Osteocyte (in vitro differentiated cells): ENCODE measurements at regions not wholly inside any gene's neighbourhood (a gene's known extent, or its start where the extent isn't known, plus 50 kb on each side); places are given as distances from the start of the nearest gene placed in this dataset.

Source experiments
- DNase-seq: peaks from one replicate; pipeline ENCODE4 v3.0.0; 2021; ENCODE audit warnings: mixed read lengths; ENCODE audit not compliant: unreplicated experiment; ENCODE audit errors: extremely low spot score
- H3K27ac Mint-ChIP-seq: one replicate; pipeline ENCODE4 v1.8.0; 2021; ENCODE audit warnings: mild to moderate bottlenecking, mixed read lengths; ENCODE audit not compliant: unreplicated experiment
- H3K27me3 Mint-ChIP-seq: one replicate; pipeline ENCODE4 v1.8.0; 2021; ENCODE audit warnings: mixed read lengths; ENCODE audit not compliant: unreplicated experiment
- H3K36me3 Mint-ChIP-seq: one replicate; pipeline ENCODE4 v1.8.0; 2021; ENCODE audit warnings: mixed read lengths; ENCODE audit not compliant: unreplicated experiment
- H3K4me1 Mint-ChIP-seq: one replicate; pipeline ENCODE4 v1.8.0; 2021; ENCODE audit warnings: mixed read lengths; ENCODE audit not compliant: unreplicated experiment
- H3K4me3 Mint-ChIP-seq: one replicate; pipeline ENCODE4 v1.8.0; 2021; ENCODE audit warnings: mild to moderate bottlenecking, moderate library complexity, mixed read lengths; ENCODE audit not compliant: unreplicated experiment
- H3K9me3 Mint-ChIP-seq: one replicate; pipeline ENCODE4 v1.8.0; 2021; ENCODE audit warnings: mixed read lengths; ENCODE audit not compliant: unreplicated experiment
- TF ChIP-seq, protein P1 (sequence below): fragments of 200-600 bp; sonication (generic); IDR thresholded peaks from 2 replicates; pipeline ENCODE4 v1.5.0; 2021; ENCODE audit warnings: antibody characterized with exemption, mild to moderate bottlenecking, moderate library complexity

DNA sequence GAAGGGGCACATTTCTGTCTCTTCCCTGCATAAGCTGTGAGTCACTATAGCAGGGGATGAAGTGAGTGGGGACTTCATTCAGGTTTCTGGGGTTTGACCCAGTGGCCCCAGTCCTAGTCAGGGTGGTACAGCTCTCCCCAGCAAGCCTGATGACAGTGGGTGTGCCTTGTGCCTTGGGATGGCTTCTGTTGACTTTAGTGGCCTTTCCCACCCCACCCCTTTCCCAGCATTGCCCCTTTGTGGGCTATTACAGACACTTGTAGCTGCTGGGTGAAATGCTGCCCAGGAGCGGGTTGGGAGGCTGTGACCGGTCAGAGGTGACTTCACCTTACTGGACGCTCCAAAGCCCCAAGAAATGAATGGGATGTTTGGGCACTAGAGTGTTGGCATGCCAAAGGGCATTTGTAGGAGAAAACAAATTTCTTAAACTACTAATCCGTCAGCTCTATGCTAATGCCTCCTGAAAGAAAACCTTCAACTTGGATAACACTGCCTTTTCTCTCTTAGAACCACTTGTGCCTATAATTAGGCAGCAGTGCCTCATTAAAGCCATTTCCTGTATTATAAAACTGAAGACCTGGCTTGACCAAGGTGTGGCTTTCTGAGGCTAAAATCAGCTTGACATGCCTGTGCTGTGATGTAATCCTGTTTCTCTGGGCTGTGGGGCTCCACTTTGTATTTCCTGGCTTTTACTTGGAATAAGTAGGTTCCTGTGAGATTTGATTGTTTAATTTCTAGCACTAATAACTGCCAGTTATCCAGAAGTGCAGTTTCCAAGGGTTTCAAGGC, 119.0 kb upstream of the SLC25A48 start:
- no peak overlapping the region for H3K4me3 Mint-ChIP-seq
- no peak for DNase-seq
- TF ChIP-seq, protein P1, sequence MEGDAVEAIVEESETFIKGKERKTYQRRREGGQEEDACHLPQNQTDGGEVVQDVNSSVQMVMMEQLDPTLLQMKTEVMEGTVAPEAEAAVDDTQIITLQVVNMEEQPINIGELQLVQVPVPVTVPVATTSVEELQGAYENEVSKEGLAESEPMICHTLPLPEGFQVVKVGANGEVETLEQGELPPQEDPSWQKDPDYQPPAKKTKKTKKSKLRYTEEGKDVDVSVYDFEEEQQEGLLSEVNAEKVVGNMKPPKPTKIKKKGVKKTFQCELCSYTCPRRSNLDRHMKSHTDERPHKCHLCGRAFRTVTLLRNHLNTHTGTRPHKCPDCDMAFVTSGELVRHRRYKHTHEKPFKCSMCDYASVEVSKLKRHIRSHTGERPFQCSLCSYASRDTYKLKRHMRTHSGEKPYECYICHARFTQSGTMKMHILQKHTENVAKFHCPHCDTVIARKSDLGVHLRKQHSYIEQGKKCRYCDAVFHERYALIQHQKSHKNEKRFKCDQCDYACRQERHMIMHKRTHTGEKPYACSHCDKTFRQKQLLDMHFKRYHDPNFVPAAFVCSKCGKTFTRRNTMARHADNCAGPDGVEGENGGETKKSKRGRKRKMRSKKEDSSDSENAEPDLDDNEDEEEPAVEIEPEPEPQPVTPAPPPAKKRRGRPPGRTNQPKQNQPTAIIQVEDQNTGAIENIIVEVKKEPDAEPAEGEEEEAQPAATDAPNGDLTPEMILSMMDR = no peak
- peaks cover 50% of the 10 kb centered on the region for H3K27me3 Mint-ChIP-seq
- peaks cover 7% of the 10 kb centered on the region for H3K4me1 Mint-ChIP-seq
- no peak overlapping the region for H3K27ac Mint-ChIP-seq
- no peaks in the 10 kb centered on the region for H3K36me3 Mint-ChIP-seq
- no peaks in the 10 kb centered on the region for H3K9me3 Mint-ChIP-seq

DNA sequence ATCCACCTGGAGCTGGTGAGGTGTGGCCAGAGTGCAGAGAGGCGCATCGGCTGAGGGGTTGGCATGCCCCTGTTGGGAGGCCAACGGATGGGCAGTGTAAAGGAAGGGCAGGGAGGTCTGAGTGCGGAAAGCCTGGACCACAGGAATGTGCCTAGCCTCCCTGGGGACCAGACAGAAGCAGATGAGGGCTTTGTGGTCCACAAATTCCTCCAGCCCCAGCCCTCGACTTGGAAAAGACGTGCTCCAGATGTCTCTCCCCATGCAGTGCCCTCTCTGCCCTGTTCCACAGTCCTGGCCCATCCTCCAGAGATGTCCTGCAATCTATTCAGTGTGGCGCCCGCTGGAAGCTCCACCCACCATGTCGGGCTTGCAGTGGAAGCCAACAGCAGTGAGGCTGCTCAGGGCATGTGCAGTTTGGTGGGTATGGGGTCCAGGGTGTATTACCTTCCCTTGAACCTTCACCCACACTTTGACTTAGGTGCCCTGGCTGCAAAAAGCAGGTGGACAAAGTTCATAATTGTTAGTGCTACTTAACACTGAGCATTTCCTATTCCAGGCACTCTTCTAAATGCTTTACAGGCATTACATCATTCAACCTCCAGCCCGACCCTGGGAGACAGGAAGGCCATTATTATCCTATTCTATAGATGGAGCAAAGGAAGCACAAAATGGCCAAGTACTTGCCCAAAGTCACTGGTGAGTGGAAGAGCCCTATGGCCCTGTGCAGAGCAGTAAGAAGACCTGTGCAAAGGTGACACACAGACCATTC, 120.2 kb upstream of the SLC25A48 start:
- peaks cover 54% of the 10 kb centered on the region for H3K27me3 Mint-ChIP-seq
- H3K4me1 Mint-ChIP-seq = peaks cover 7% of the 10 kb centered on the region
- H3K9me3 Mint-ChIP-seq = no peaks in the 10 kb centered on the region
- no peak overlapping the region for H3K4me3 Mint-ChIP-seq
- TF ChIP-seq, protein P1 = no peak
- no peak for DNase-seq
- H3K27ac Mint-ChIP-seq = no peak overlapping the region
- no peaks in the 10 kb centered on the region for H3K36me3 Mint-ChIP-seq

DNA sequence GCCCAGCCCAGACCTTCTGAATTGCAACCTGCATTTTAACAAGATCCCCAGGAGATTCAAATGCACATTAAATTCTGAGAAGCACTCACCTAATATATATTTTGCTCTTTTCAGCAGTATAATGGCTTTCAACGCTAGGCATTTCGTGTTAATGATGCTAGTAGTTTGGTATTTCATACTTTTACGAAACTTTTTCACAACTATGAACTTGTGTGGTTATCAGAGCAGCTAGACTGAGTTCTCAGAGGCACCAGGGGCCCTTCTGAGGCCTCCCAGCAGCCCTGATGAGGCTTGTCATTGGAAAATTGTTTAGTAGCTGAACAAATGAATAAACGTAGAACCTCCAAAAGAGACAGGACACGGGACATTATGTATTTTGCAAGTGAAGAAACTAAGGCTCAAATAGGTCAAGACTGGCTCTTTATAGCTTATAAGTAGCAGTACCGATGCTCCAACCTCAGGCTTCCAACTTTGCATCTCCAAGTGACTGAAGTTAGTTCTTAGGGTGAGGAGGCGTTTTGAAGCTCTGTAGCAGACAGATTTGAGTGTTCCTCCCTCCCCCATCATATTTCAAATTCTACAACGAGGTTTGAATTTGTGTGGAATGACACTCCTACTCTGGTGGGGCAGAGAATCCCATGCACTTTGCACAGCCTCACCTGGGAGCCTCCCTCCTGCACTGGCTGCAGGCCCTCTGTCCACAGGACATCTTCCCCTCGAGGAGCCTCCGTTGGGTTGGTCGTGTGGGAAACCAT, 121.1 kb upstream of the SLC25A48 start:
- H3K27ac Mint-ChIP-seq = no peak overlapping the region
- no peak overlapping the region for H3K4me3 Mint-ChIP-seq
- H3K4me1 Mint-ChIP-seq = peaks cover 7% of the 10 kb centered on the region
- DNase-seq = no peak
- TF ChIP-seq, protein P1 = no peak
- H3K9me3 Mint-ChIP-seq = no peaks in the 10 kb centered on the region
- no peaks in the 10 kb centered on the region for H3K36me3 Mint-ChIP-seq
- H3K27me3 Mint-ChIP-seq = peaks cover 55% of the 10 kb centered on the region

DNA sequence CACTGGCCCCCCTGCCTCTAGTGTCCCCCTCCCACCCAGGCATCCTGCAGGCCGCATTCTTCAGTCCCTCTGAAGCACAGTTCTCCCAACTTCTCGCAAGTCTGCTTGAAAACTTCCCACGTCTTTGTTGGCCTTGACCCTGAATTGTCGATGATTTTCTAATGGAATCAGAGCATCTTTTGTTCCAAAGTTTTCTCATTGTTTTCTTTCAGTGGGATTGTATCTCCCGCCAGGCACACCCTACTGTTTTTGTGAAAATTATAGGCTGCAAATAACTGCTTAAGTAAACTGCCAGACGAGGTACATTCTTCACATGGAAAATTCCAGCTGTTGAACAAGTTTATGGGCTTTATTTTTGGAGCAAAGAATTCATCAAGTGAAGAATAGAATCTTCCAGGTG, 122.6 kb upstream of the SLC25A48 start:
- H3K9me3 Mint-ChIP-seq = no peaks in the 10 kb centered on the region
- no peak for DNase-seq
- peaks cover 52% of the 10 kb centered on the region for H3K27me3 Mint-ChIP-seq
- no peaks in the 10 kb centered on the region for H3K36me3 Mint-ChIP-seq
- TF ChIP-seq, protein P1 = no peak
- no peak overlapping the region for H3K27ac Mint-ChIP-seq
- no peak overlapping the region for H3K4me3 Mint-ChIP-seq
- H3K4me1 Mint-ChIP-seq = peaks cover 7% of the 10 kb centered on the region
